SH-SY5Y (cell line): ENCODE measurements at regions not wholly inside any gene's neighbourhood (a gene's known extent, or its start where the extent isn't known, plus 50 kb on each side); places are given as distances from the start of the nearest gene placed in this dataset.

Source experiments
- GATA2 ChIP-seq: IDR thresholded peaks from 2 replicates; pipeline ENCODE4 v1.6.1; 2011; ENCODE audit warnings: mild to moderate bottlenecking, low read depth, low read length
- GATA3 ChIP-seq: IDR thresholded peaks from 2 replicates; pipeline ENCODE4 v1.6.1; 2011; ENCODE audit warnings: low read depth, mild to moderate bottlenecking, low read length, moderate library complexity

DNA sequence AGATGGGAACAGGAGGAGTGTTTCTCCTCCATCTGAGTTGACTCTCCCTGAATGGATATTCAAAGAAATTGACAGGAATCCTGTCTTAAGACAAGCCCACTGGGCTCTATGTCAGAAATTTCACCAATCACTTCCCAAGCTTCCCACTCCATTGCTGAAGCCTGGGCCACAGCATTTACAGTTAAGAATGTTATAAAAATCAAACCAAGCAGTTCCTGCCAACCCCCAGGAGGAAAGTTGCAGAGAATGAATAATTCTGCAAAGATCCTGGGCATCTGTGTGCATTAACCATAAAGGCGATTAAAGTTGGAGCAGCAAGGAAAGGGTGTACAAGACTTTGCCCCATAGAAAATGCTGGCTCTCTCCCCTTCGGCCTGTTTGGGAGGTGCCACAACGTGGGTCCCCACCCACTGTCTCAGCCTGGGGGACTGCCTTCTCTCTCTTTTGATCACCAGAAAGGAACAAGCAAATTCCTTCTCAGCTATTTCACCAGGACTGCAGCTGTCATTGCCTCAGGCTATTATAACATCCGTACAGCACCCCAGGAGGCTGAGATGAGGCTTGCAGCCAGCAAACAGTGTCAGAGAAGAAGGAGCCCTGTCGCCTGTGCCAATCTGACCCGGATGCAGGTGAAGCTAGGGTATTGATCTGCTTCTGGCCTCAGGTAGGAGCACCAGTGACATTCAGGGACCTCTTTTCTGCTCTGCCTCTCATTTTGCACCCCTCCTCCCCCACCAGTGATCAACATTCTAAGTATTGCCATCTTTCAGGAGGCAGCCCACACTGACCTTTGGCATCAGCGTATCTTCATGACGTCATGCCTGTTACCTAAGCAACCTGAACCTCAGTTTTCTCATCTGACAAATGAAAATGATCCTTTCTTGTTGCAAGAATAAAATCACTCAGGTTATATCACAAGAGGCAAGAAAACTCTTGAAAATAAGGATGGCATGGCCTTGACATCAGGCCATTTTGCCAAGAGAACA lies 219.0 kb downstream of the SH3BP4 start:
- no peak for TF ChIP-seq GATA2
- no peak for TF ChIP-seq GATA3
